A673 (cell line): ENCODE measurements at regions not wholly inside any gene's neighbourhood (a gene's known extent, or its start where the extent isn't known, plus 50 kb on each side); places are given as distances from the start of the nearest gene placed in this dataset.

Experiments used
- CTCF ChIP-seq: fragments of 300-800, 200-600 bp; sonication (generic); conservative IDR thresholded peaks from 2 replicates; pipeline ENCODE4 v1.5.1; 2017; ENCODE audit warnings: low read depth, mild to moderate bottlenecking, antibody characterized with exemption, low read length, moderate library complexity, mixed read lengths
- EZH2 ChIP-seq: fragments of 200-600 bp; sonication (generic); IDR thresholded peaks from 2 replicates; pipeline ENCODE4 v1.6.1; 2017; ENCODE audit warnings: borderline replicate concordance, low read depth, mild to moderate bottlenecking, mixed read lengths, antibody characterized with exemption, low read length; ENCODE audit not compliant: poor library complexity, severe bottlenecking

- TF ChIP-seq EZH2 (no peak), CTCF (no peak)
Observed at GRCh38 chr6:21924002-21924401, 330.5 kb downstream of the SOX4 start.
